Stimulated activated CD8-positive, alpha-beta memory T cell treated with anti-CD3 and anti-CD28 coated beads, Interleukin-12 subunit alpha, Interleukin-12 subunit beta, amount 100 ng/mL, for 24 hours (primary cell): ENCODE measurements at regions not wholly inside any gene's neighbourhood (a gene's known extent, or its start where the extent isn't known, plus 50 kb on each side); places are given as distances from the start of the nearest gene placed in this dataset.

Experiments used
- DNase-seq: peaks from one replicate; pipeline ENCODE4 v3.0.0-alpha.2; 2020; ENCODE audit errors: extremely low read depth

DNA sequence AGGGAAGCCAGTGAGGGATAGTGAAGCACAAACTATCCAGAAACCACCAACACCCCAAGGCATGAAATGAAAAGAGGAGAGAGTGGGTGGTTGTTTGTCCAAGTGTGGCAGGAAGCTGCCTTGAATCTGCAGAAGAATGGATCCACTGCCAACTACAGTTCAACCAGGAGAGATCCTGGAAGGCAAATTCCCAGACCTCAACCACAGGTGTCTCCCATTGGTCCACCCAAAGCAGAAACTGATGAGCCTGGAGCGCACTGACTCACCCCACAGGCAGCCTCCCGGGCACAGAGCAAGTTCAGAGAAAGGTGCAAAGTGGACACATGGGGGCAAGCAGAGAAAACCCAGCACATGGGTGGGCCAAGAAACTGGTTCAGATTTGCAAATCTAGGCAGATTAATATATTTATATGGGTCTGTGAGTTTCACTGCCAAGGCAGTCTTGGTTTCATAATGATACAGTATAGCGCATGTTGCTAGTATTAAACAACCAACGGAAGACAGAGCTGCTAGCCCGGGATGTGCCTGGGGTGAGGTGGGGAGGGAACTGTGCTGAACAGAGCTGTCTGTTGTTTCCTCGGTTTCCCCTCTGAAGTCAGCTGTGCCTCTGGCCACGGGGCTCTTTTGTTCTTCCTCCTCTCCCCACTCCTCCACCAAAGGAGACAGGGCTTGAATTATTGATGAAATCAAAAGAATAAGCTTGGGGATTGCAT lies 416.2 kb upstream of the CCDC196 start:
- DNase-seq: no peak

GRCh38 chr14:66070542-66071319 lies 415.4 kb upstream of the CCDC196 start:
- peak; percentile 16 for DNase-seq

GRCh38 chr14:66072190-66073084 lies 413.7 kb upstream of the CCDC196 start:
- DNase-seq: no peak

DNA sequence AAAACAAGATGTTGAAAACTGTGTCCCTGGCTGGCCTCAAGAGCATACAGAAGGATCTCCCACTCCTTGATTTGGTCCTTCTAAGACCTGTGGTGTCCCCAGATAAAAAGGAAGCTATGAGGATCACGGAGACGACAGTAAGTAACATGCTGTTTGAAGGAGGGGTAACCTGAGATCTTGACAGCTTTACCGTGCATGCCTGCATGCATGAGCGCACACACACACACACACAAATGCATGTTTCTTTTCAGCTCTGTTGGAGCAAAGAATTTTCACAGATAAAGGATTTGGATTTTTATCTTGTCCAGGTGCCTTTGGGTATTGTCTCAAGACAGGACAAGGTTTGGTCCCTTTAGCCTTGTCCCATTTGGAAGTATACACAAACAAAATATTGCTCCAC lies 411.6 kb upstream of the CCDC196 start:
- DNase-seq: no peak

GRCh38 chr14:66076176-66076575 lies 410.0 kb upstream of the CCDC196 start:
- no peak for DNase-seq

- no peak for DNase-seq
Observed at GRCh38 chr14:66078006-66078405, 408.2 kb upstream of the CCDC196 start.

DNA sequence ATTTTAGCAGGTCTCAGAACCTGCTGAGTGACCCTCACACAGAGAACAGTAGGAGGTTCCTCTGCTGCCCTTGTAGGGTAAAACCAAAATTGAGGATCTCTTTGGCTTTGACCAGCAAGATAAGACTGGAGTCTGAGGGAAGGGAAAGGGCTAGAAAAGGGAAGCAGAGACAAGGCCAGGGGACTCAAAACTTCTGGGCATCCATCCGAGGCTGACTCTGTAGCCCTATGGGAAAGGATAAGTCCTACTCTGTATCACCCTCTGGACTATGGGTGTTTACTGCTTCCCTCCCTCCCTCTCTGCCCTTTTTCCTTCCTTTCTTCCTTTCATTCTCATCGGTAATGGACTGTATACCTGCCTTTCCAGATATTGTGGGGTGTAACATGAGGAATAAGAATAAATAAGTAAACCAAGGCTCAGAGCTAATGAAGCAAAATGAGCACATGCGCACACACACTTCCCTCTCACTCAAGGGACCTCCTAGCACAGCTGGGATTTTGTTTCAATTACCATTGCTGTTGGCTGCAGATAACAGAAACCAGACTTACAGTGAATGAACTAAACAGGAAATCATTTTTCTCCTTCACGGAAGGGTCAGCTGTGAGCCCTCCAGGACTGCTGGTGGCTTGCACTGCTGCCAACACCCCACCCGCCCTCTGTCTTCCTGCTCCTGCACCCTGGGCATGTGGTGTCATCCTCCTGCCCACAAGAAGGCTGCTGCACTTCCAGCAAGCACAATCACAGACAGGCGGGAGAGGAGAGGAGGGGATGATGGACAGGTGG lies 404.4 kb upstream of the CCDC196 start:
- DNase-seq: no peak

DNA sequence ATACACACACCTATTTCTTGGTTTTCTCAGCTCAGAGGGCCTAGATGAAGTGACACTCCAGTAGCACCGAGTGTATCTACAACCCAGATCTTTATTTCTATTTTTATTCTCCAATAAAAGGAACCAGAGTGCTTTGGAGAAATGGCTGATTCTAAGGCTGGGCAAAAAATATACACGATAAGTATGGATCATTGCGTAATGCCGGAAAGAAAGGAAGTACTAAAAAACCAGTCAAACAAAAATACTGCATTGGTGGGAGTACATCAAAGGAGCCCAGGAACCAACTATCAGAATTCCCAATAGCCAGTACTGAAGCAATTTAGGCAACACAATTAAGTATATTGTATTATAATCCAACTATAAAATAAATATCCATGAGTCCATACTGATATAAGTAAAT lies 400.9 kb upstream of the CCDC196 start:
- no peak for DNase-seq

- DNase-seq: no peak
Observed at GRCh38 chr14:66085665-66086064, 400.5 kb upstream of the CCDC196 start.

DNA sequence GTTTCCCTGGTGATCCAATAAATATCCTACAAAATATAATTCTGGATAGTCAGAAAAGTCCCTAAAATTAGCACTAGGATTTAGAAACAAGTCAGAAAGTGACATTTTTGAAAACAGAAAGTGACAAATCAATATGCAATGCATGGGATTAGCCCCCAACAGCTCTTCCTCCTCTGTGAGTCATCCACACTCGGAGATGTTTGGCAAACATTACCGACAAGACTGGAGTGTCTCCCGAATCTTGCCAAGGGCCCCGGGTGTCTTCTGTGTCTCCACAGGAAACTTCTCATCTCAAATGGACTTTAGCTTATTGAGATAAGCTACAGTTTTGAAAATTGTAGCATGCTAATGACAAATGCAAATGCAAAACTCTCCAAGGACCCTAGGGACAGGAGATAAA lies 398.9 kb upstream of the CCDC196 start:
- no peak for DNase-seq

GRCh38 chr14:66088656-66089055 lies 397.5 kb upstream of the CCDC196 start:
- DNase-seq: no peak

GRCh38 chr14:66092206-66092605 lies 394.0 kb upstream of the CCDC196 start:
- DNase-seq: no peak

DNA sequence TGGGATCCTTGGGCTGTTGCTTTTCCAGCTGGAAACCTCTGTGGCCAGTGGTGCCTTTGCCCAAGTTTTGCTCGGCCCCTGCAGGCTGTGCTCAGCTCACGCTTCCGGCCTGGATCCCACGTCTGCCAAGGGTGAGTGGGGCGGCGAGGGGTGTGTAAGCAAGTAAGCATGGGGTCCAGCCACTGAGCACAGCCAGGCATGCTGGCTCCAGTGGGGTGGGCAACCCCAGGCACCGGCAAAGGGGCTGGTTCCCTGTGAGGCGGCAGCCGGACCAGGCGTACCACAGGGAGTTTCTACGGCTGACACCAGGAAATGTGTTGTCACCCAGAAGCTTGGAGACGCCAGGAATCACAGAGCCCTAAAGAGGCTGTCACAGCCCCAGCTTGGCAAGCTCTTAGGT lies 393.4 kb upstream of the CCDC196 start:
- DNase-seq: no peak

DNA sequence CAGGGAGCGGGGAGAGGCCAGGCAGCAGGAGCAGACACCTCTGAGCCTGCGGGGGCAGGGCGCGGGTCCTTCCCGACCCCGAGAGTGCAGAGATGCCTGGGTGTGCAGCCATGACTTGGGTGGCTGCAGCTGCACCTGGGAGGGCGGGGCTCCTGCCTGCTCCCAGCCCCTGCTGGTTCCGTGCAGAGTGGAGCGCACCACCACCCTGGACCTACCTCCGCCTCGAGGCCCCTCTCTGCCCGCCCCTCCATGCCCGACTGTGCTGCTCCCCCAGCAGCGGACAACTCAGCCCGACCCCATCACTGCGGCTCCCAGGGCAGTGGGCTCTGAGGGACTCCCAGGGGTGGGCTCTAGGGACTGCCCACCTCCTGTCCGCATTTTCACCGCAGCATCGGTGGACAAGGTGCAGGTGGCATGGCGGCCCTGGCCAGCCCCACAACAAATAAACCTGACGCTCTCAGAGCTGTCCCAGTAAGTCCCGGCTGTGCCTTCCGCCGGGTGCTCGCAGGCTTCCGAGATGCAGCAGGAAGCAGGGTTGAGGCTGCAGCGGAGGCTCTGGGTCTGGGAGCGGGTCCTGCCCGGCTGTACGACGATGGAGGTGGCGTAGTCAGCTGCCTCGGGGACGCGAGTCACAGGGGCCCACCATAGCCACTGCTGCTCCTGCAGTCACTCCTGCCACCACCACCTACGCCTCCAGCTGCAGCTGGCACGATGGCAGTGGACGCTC lies 392.0 kb upstream of the CCDC196 start:
- DNase-seq: no peak

DNA sequence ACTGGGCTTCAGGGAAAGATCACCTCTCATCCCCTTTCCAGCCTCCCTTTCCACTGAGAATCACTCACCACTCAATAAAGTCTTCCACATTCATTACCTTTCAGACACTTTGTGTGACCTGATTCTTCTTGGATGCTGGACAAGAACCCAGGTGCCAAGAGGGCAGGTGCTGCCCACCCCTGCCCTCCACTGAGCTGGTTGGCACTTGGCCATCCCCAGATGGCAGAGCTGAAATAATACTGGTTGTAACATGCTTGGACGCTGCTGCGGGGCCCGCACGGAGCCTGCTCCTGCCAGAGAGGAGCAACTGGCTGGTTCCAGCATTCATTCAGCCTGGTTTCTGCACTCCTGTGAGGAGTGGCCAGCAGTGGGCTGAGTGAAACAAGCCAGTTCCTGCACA lies 386.7 kb upstream of the CCDC196 start:
- no peak for DNase-seq

GRCh38 chr14:66099931-66100330 lies 386.2 kb upstream of the CCDC196 start:
- DNase-seq: no peak

- no peak for DNase-seq
Observed at GRCh38 chr14:66101662-66102061, 384.5 kb upstream of the CCDC196 start.

GRCh38 chr14:66104486-66104885 lies 381.7 kb upstream of the CCDC196 start:
- DNase-seq: no peak

- DNase-seq: no peak
Observed at GRCh38 chr14:66105815-66106214, 380.4 kb upstream of the CCDC196 start.

- no peak for DNase-seq
Observed at GRCh38 chr14:66109426-66109825, 376.7 kb upstream of the CCDC196 start.

DNA sequence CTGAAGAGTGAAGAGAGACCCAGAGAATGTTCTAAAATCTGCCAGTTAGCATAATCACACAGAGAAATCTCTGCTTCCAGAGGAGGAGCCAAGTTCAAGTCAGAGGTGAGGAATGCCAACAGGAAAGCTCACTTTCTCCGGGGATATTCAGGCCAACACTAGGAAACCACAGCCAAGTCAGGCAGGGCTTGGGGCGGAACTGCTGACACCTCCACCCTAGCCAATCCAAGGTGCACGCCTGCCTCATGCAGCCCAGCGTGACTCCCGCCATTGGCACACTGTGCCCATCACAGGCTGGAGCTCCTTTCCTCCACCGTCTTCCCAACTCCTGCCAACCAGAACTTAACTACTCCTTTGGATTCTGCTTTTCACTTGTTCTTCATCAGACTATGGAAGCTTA lies 374.3 kb upstream of the CCDC196 start:
- DNase-seq: no peak
